ENCODE measurements at regions not wholly inside any gene's neighbourhood (a gene's known extent, or its start where the extent isn't known, plus 50 kb on each side); places are given as distances from the start of the nearest gene placed in this dataset.
"Not testable (repeated sequence)": the region's sequence is repeated elsewhere in the genome, so short reads cannot be mapped to it uniquely, and the experiment has no call there.

GRCh38 chr11:128021349-128022006 is 565.9 kb downstream of the ETS1 start:
- no peak for DNase-seq

GRCh38 chr11:128018692-128019091 is 568.7 kb downstream of the ETS1 start:
- DNase-seq, result no peak

- DNase-seq, result no peak
Observed at GRCh38 chr11:128005562-128005961, 581.8 kb downstream of the ETS1 start.

- no peak for DNase-seq
Observed at GRCh38 chr11:127998421-127998820, 588.9 kb downstream of the ETS1 start.

GRCh38 chr11:127997594-127997993 is 589.8 kb downstream of the ETS1 start:
- no peak for DNase-seq

- no peak for DNase-seq
Observed at GRCh38 chr11:127996825-127997224, 590.5 kb downstream of the ETS1 start.

- DNase-seq, result no peak
Observed at GRCh38 chr11:127995921-127996320, 591.4 kb downstream of the ETS1 start.

GRCh38 chr11:127994736-127995135 is 592.6 kb downstream of the ETS1 start:
- peak; percentile 65 for DNase-seq

- no peak for DNase-seq
Observed at GRCh38 chr11:127993788-127994187, 593.6 kb downstream of the ETS1 start.

- DNase-seq, result no peak
Observed at GRCh38 chr11:127993281-127993680, 594.1 kb downstream of the ETS1 start.

GRCh38 chr11:127986073-127986472 is 601.3 kb downstream of the ETS1 start:
- no peak for DNase-seq

GRCh38 chr11:127972816-127973215 is 614.5 kb downstream of the ETS1 start:
- no peak for DNase-seq

- no peak for DNase-seq
Observed at GRCh38 chr11:127971448-127971847, 615.9 kb downstream of the ETS1 start.

- DNase-seq, result no peak
Observed at GRCh38 chr11:127966821-127967220, 620.5 kb downstream of the ETS1 start.

GRCh38 chr11:127965939-127966668 is 621.3 kb downstream of the ETS1 start:
- DNase-seq, result no peak

- DNase-seq, result no peak
Observed at GRCh38 chr11:127962416-127962815, 624.9 kb downstream of the ETS1 start.

GRCh38 chr11:127950162-127950561 is 637.2 kb downstream of the ETS1 start:
- no peak for DNase-seq

- DNase-seq, result no peak
Observed at GRCh38 chr11:127943763-127944162, 643.6 kb downstream of the ETS1 start.

- no peak for DNase-seq
Observed at GRCh38 chr11:127943152-127943551, 644.2 kb downstream of the ETS1 start.

GRCh38 chr11:127941554-127941953 is 645.8 kb downstream of the ETS1 start:
- DNase-seq, result not testable (repeated sequence)

- no peak for DNase-seq
Observed at GRCh38 chr11:127939000-127939399, 648.4 kb downstream of the ETS1 start.

- DNase-seq, result no peak
Observed at GRCh38 chr11:127935081-127935480, 652.3 kb downstream of the ETS1 start.

GRCh38 chr11:127933961-127934360 is 653.4 kb downstream of the ETS1 start:
- DNase-seq, result not testable (repeated sequence)

- no peak for DNase-seq
Observed at GRCh38 chr11:127931803-127932202, 655.6 kb downstream of the ETS1 start.

GRCh38 chr11:127926721-127927120 is 660.6 kb downstream of the ETS1 start:
- no peak for DNase-seq

Data from kidney glomerular epithelial cell (primary cell).